SJCRH30 (cell line): ENCODE measurements at regions not wholly inside any gene's neighbourhood (a gene's known extent, or its start where the extent isn't known, plus 50 kb on each side); places are given as distances from the start of the nearest gene placed in this dataset.

Source experiments
- DNase-seq, 2 experiments: peaks; one replicate each; pipeline ENCODE4 v3.0.0-alpha.2; 2015 to 2020
- H3K27ac ChIP-seq: fragments of 250-450 bp; sonication (Bioruptor Pico); 2 replicates; pipeline ENCODE4 v1.5.1; 2020; ENCODE audit warnings: mild to moderate bottlenecking, moderate library complexity
- H3K27me3 ChIP-seq: fragments of 250-450 bp; sonication (Bioruptor Pico); 2 replicates; pipeline ENCODE4 v1.5.1; 2020; ENCODE audit warnings: mild to moderate bottlenecking, moderate library complexity
- H3K36me3 ChIP-seq: fragments of 250-450 bp; sonication (Bioruptor Pico); 2 replicates; pipeline ENCODE4 v1.5.1; 2020; ENCODE audit warnings: mild to moderate bottlenecking, moderate library complexity
- H3K4me1 ChIP-seq: fragments of 250-450 bp; sonication (Bioruptor Pico); 2 replicates; pipeline ENCODE4 v1.5.1; 2020; ENCODE audit warnings: mild to moderate bottlenecking, moderate library complexity
- H3K4me3 ChIP-seq: fragments of 250-450 bp; sonication (Bioruptor Pico); 2 replicates; pipeline ENCODE4 v1.5.1; 2020; ENCODE audit warnings: mild to moderate bottlenecking, moderate library complexity
- H3K9me3 ChIP-seq: fragments of 250-450 bp; sonication (Bioruptor Pico); replicated peaks from 2 replicates; pipeline ENCODE4 v1.5.1; 2020; ENCODE audit warnings: mild to moderate bottlenecking, moderate library complexity

DNA sequence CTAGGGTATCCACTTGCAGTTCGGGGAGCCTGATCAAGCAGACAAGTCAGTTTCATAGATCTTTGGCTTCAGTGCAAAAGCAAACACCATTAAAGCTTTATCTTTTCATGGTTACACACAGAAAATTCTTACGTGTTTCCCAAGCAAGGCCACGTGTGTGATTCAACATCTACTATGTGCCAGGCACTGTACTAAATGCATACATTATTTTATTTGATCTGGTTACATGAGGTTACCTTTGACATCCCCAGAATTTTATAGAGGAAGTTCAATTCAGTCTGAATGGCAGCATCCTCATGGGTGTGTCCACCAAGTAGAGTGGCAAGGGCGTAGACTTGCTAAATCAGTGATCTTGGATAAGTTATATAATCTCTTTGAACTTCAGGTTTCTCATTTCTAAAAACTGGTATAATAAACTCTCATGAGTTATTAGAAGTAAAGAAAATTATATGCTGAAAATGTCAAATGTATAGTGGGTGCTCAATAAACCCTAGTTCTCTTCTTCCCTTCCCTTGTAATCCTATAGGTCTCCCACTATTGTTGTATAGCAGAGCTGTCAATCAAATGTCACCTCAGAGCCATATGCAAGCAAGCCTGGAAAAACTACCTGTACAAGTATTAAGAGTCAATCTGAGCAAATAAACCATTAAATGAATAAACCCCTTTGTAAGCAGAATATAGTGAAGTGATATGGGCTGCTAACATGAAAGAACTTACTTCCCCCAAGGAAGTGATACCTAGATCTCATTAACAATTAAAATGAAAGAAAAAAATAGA is 50.3 kb upstream of the TMX1 start:
- no peak for DNase-seq
- Histone ChIP-seq H3K9me3 (no peaks in the 10 kb centered on the region), H3K4me1 (no peaks in the 10 kb centered on the region), H3K4me3 (no peak overlapping the region), H3K36me3 (no peaks in the 10 kb centered on the region), H3K27me3 (no peaks in the 10 kb centered on the region), H3K27ac (no peak overlapping the region)
